GM21367 (cell line): ENCODE measurements at regions not wholly inside any gene's neighbourhood (a gene's known extent, or its start where the extent isn't known, plus 50 kb on each side); places are given as distances from the start of the nearest gene placed in this dataset.
"Not testable (repeated sequence)": the region's sequence is repeated elsewhere in the genome, so short reads cannot be mapped to it uniquely, and the experiment has no call there.

Source experiments
- ATAC-seq: cut with Tn5 transposase; IDR thresholded peaks from one replicate; pipeline ENCODE4 v1.9.1; 2021; ENCODE audit not compliant: unreplicated experiment

DNA sequence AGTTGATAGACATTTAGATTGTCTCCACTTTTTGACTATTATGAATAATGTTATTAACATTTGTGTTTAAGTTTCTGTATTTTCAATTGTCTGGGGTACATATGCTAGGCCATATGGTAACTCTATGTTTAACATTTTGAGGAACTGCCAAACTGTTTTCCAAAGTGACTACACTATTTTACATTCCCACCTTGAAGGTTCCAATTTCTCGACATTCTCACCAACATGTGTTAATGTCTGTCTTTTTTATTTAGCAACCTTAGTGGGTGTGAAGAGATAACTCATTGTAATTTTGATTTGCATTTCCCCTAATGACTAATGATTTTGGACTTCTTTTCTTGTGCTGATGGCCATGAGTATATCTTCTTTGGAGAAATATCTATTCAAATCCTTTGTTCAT, 832.4 kb downstream of the DNAJB9 start:
- ATAC-seq: no peak

DNA sequence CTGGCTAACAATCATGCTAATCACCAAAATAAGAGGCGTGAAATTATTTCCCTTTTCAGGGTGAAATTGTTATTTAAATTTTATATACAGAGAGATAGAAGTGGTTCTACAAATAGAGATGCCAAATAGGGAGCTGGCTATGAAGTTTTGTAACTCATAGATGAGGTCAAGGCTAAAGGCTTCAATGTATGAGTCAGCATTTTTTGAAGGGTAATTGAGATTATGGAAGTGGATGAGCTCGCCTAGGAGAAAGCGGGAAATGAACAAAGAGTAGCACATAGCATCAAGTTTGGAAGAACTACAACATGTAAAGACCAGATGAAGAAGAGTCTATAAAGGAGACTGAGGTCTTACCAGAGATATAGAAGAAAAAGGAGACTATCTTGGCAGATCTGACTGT, 838.1 kb downstream of the DNAJB9 start:
- ATAC-seq: no peak

DNA sequence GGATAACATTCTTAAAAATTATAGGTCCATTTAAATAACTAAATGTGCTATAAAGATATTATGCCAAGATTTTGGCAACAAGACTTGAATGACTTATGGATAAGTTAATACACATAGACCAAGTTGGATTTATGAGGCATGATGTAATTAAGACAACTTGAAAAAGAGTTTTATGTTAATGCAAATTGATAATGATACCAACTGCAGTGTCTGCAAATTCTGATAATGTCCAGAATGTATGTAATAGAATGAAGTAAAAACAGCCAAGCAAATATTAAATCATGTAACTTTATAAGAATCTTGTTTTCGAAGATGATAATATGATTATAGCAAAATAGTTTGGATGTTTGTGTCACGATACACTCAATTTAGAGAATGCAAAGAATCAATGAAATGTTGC, 868.3 kb downstream of the DNAJB9 start:
- ATAC-seq: no peak

- no peak for ATAC-seq
These were observed 880.1 kb downstream of the DNAJB9 start for GRCh38 chr7:109449760-109450159.

DNA sequence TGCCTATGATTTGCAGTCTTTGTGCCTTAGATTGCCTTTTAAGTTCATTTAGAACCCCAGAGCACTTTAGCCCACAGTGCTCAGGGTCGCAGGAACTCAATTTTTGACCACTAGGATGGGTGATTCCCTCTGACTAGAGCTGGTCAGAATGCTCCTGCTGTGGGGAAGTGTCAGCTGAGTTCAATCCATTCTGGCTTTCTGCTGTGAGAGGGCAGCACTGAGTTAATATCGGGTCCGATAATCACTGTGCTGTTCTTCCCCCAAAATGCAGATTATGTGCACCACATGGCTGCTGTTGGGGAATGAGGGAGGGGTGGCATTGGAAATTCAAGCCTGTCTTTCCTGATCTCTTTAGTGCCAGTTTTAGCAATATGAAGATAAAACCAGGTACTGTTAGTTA, 886.4 kb downstream of the DNAJB9 start:
- no peak for ATAC-seq

DNA sequence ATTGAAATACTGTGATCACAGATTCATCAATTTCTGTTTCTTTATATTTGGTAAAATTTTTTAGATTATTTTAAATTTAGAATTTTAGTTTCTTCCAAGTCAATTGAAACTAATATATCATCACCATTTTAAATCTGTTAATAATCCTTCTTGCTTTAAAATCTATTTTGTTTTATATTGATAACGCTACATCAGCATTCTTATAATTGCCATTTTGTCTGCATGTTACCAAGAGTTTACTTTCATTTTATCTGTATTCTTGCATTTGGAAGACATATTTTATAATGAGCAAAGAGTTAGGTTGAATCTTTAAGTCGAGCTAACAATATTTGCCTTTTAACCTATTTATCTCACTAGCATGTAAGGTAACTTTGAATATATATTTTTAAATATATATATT, 890.6 kb downstream of the DNAJB9 start:
- no peak for ATAC-seq

DNA sequence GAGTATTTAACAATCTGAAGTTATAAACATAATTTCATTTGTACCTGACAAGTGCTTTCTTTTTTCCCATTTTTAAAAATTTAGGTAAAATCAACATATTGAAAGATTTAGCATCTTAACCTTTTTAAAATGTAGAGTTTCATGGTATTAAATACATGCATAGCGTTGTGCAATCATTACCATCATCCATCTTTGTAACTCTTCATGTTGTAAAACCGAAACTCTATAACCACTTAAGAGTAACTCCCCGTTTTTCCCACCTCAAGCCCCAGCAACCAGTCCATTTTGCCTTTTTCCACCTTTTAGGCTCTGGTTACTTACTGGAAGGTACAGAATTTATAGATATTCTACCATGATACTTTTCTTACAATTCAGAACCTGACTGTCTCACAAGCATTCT, 892.5 kb downstream of the DNAJB9 start:
- ATAC-seq: no peak

- not testable (repeated sequence) for ATAC-seq
These were observed 898.1 kb downstream of the DNAJB9 start for GRCh38 chr7:109467729-109468128.

- ATAC-seq: no peak
These were observed 903.5 kb downstream of the DNAJB9 start for GRCh38 chr7:109473172-109473571.

DNA sequence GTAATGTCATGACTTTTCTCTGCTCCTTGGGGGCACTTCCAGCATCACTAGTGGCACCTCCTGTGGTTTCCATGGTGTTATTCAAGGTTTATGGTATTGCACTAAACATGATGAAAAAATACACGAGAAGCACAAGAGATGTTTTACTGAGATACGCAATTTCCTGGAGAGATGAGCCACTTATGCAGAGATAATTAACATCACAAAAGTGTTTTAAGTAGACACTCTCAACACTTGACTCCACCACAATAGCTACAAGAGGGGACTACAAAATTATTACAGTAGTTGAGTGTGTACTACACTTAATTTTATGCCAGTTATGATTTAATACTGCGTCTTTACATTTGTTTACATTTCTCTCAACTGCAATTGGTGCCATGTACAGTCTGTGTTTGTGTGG, 906.7 kb downstream of the DNAJB9 start:
- no peak for ATAC-seq

GRCh38 chr7:109479388-109479787, 909.7 kb downstream of the DNAJB9 start:
- ATAC-seq: no peak

DNA sequence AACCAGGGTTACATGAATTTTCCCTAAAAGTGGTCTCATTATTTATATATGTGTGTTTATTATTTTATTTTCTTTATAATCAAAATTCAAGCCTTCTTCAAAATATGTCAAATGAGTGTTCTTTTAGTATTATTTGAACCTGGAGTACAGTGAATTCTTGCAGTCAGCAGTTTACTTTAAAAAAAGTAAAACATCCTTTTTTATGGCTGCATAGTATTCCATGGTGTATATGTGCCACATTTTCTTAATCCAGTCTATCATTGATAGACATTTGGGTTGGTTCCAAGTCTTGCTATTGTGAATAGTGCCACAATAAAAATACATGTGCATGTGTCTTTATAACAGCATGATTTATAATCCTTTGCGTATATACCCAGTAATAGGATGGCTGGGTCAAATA, 920.9 kb downstream of the DNAJB9 start:
- not testable (repeated sequence) for ATAC-seq

DNA sequence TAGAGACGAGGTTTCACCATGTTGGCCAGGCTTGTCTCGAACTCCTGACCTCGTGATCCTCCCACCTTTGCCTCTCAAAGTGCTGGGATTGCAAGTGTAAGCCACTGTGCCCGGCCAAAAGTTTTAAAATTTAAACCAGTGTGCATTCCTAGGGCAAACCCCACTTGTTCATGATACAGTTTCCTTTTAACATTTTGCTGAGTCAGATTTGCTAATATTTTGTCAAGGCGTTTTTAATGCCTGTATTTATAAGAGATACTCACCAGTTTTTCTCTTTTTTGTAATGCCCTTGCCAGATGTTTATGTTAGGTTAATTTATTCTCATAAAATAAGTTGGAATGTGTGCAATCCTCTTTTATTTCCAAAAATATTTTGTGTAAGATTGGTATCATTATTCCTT, 927.4 kb downstream of the DNAJB9 start:
- no peak for ATAC-seq

- no peak for ATAC-seq
These were observed 928.5 kb downstream of the DNAJB9 start for GRCh38 chr7:109498131-109498530.

- no peak for ATAC-seq
These were observed 933.7 kb downstream of the DNAJB9 start for GRCh38 chr7:109503421-109503820.

- no peak for ATAC-seq
These were observed 952.9 kb downstream of the DNAJB9 start for GRCh38 chr7:109522585-109522984.

GRCh38 chr7:109527833-109528232, 958.2 kb downstream of the DNAJB9 start:
- no peak for ATAC-seq

DNA sequence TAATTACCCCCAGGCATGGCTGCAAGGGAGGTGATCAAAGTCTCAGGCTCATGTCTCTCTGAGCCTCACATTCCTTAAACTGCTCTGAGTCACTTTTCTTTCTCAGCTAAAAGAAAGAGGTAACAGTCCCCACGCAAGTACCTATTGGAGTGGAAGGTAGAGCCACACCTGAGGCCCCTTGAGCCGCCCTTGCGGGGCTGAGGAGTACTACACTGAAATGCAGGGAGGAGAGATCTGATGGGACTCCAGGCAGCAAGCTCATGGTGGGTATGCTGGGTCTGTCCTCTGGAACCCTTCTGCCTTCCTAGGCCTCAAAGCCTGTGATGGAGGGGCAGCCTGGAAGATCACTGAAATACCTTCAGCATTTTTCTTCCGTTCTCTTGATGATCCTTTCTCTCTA, 960.0 kb downstream of the DNAJB9 start:
- no peak for ATAC-seq

DNA sequence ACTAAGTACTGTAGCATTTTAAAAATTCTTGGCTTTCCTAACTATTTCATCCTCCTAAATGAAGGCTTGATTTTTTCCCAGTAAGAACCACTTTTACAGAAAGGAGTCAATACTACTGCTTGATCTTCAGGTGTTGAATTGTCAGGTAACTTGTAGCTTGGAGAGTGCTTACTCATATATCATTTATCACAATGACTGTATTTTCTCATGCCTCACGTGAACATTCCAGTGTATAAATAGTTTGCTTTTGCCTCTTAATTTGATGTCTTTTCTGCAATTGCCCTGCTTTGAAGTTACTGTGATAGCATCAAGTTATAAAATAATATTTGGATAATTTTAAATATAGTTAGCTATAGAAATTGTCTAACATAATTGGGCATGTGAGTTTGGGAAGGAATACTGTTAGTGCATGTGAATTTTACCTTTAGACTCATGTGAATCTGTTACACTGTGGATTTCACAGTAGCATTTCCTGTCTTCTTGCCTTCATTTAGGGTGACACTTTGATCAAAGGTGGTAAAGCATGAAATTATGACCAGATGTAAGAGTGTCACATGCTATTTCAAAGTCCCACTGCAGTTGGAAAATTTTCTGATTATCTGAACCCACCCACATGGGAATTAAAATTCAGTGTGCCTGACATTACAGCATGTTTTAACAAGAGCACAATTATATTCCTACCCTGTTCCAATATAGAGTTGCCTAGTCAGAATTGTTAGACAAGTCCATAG, 962.8 kb downstream of the DNAJB9 start:
- no peak for ATAC-seq

DNA sequence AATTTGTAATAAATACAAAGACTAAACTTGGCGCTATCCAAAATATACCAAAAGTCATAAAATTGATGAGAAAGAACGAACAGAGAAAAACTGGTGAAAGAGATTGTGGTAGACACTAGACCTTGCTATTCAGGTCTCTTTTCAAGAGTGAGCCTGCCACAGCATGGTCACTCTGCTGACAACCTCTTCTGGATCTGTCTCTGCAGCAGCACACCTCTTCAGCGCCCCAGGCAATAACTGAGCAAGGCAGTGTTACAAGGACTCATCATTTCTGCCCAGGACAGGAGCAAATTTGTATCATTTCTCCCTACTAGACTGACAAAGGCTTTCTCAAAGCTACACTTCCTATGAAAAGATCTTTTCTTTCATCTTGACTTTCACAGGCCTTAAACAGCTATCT, 976.0 kb downstream of the DNAJB9 start:
- no peak for ATAC-seq

- ATAC-seq: no peak
These were observed 980.0 kb downstream of the DNAJB9 start for GRCh38 chr7:109549471-109550193.

DNA sequence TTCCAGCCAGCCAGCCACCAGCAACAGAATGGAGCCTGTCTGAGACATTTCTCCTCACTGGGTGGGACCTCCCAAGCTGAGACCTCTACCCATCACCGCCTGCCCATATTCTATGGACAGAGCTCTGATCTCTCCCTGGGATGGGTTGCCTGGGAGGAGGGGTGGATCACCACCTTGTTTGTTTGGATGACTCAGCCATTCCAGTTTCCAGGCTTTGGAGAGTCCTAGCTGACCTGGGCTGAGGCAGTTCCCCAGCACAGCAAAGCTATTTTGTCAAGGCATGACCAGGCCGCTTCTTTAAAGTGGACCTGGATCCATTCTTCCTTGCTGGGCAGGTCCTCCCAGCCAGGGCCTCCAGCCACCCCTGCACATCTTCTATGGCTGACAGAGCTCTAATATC, 982.3 kb downstream of the DNAJB9 start:
- ATAC-seq: no peak

DNA sequence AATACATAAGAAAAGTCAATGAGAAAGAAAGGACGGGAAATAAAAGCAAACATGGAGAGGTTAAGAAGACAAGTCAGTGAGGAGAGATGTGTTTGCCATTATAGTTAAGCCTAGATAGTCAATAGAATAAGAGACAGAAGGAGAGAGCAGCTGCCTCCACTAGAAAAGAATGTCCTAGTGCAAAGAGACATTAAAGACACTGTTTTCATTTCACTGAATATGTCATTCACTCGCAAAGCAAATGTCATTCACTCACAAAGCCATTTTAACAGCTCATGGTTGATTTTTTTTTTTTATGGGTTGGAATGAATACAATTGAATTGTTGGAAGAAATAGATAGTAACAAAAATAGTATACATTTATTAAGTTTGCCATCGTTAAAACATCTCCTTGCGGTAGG, 1007.6 kb downstream of the DNAJB9 start:
- no peak for ATAC-seq
